GM19035 (cell line): ENCODE measurements at regions not wholly inside any gene's neighbourhood (a gene's known extent, or its start where the extent isn't known, plus 50 kb on each side); places are given as distances from the start of the nearest gene placed in this dataset.

Experiments
- ATAC-seq: cut with Tn5 transposase; IDR thresholded peaks from one replicate; pipeline ENCODE4 v1.9.1; 2021; ENCODE audit not compliant: unreplicated experiment

- ATAC-seq: no peak
Measured at GRCh38 chr9:85430659-85431338, 311.0 kb downstream of the AGTPBP1 start.

DNA sequence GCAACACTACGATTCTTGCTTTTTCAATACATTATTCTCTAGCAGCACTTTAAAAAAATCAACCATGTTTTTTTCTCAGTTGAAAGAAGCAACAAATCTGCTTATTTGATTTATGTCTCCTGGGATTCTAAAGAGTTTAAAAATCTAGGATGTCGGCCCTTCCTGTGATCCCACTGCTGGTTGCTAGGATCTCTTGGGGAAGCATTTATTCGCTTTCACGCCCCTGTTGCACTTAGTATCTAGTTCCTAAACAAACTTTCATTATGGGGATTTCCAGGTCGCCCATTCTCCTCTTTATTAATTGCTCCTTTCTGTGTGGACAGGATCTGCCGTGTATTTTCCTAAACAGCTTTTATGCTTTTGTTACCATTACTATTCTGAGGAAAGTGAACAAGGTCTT, 313.5 kb downstream of the AGTPBP1 start:
- ATAC-seq: no peak

GRCh38 chr9:85427772-85428171, 314.0 kb downstream of the AGTPBP1 start:
- ATAC-seq: no peak

DNA sequence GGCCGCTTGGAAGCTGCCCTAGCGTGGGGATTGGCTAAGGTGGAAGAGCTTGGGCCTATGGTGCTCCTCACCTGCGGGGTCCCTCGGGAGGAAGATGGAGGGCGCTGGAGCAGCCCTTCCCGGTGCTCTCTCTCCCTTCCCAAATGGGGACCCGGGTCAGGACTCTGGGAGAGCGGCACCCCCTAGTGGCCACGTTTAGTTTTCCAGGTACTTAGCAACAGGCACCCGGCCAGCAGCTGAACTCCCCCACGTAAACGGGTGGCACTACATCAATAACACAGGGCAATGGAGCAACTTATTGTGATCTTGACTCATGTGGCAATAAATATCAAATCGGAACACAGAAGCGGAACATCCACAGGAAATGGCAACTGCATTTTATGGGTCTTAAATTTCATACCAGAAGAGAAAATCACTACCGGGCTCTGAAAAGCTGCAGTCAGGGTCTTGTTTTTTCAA, 316.6 kb downstream of the AGTPBP1 start:
- no peak for ATAC-seq

GRCh38 chr9:85423422-85423821, 318.3 kb downstream of the AGTPBP1 start:
- ATAC-seq: no peak

DNA sequence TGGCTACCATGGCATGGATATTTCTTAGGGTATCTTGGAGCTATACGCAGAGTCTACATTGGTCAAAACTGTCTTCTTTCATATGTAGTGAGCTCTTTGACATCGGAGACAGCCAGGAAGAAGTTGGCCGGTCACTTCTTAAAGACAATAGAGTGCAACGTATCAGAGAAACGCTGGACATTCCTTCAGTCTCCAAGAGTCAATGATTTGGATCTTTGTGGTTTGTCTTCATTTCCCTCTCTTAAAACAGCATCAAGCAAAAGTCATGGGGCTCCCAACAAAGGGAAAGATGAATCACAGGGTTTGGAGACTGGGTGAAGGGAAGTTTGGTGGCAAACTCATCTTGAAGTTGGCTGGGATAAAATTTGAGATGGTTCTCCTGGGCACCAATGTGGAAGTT, 320.1 kb downstream of the AGTPBP1 start:
- ATAC-seq: no peak

- no peak for ATAC-seq
Measured at GRCh38 chr9:85420750-85421149, 321.0 kb downstream of the AGTPBP1 start.

DNA sequence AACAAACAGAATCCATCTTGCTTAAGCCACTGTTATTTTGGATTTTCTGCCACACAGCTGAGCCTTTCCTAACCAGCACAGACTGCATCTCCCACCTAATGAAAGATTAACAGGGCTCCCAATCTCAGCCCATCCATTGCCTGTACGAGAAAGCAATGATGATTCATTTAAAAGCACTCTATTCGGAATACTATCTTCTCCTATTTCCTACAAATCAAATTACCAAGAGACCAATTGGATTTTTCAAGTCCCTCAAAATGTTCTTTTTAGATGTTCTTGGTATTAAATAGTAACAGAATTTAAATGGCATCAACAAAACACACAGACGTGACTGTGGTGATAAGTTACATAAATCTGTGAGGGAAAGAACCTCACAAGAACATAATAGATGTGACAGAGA, 324.1 kb downstream of the AGTPBP1 start:
- no peak for ATAC-seq

DNA sequence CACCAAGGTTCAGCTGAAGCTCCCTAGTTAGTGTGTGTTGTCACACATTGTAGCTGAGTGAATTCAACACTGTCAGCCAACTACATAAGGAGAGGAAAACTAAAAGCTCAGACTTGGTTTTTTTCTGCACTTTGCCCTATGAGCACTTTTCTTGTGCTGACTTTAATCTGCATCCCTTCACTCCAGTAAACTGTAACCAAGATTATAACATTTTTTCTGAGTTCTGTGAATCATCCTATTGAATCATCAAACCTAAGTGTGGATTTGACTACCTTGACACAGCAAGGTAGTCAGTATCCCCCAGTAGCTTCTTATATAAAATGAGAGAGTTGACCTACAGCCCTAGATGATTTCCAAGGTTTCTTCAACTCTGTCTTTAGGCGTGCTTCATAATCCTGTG, 325.0 kb downstream of the AGTPBP1 start:
- ATAC-seq: no peak

DNA sequence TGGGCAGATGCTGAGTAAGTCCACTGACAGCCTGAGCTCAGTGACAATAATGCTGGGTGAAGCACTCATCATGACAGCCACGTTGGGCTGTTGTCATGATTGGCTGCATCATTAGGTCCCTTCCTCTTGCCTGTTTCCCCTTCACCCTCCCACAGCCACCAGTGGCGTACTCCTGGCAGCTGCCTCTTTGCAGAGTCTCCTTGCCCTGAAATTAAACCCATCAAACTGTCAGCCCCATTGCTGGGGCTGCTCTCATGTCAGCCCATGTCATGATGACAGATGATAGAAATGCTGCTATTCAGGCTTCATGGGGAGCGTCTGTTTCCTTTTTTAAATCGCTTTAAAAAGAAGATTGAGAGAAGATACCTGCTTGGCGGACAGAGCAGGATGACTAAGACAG, 327.4 kb downstream of the AGTPBP1 start:
- ATAC-seq: no peak

DNA sequence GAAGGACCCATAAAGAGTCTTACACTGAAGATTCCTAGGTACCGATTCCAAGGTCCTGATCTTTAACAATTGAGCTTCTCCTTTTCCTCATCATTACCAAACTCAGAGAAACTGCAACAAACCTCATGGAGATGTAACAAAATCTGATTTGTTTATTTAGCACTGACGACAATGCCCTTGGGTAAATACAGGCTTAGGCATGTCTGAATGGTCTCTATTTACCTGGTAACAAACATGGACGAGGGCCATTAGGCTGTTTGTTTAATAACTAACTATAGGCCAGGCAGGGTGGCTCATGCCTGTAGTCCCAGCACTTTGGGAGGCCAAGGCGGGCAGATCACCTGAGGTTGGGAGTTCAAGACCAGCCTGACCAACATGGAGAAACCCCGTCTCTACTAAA, 333.3 kb downstream of the AGTPBP1 start:
- ATAC-seq: no peak

DNA sequence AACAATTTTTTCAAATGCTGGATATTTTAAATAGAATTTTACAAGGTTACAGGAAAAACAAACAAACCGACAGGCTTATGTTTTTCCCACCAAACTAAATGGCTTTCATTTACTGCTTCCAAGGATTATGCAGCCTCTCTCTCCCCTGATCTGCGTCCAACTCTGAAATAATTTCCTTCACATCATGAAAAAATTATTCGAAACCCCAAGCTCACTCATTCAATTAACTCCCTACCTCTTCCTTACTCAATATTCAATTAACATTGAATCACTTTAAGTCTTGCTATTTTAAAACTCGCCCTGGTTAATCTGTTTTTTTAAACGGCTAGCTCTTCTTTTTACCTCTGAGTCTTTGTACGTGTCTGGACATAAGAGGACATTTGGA, 336.2 kb downstream of the AGTPBP1 start:
- no peak for ATAC-seq

DNA sequence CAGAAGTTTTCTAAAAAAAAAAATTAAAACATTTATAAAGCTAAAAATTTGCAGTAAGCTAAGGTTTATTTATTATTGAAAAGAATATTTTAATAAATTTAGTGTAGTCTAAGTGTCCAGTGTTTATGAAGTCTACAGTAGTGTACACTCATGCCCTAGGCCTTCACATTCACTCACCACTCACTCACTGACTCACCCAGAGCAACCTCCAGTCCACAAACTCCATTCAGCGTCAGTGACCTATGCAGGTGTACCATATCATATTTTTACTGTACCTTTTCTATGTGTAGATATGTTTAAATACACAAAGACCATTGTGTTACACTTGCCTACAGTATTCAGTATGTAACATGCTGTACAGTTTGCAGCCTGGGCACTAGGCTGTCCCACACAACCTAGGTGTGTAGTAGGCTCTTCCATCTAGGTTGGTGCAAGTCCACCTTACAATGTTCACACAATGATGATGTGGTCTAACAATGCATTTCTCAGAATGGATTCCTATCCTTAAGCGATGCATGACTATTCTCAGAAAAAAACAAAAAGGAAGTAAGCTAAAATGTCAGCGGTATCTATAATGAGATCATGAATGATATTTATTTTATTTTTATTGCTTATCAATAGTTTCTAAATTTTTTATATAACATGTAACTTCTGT, 336.7 kb downstream of the AGTPBP1 start:
- ATAC-seq: no peak

- ATAC-seq: no peak
Measured at GRCh38 chr9:85402551-85402950, 339.2 kb downstream of the AGTPBP1 start.

GRCh38 chr9:85401998-85402397, 339.8 kb downstream of the AGTPBP1 start:
- ATAC-seq: no peak

DNA sequence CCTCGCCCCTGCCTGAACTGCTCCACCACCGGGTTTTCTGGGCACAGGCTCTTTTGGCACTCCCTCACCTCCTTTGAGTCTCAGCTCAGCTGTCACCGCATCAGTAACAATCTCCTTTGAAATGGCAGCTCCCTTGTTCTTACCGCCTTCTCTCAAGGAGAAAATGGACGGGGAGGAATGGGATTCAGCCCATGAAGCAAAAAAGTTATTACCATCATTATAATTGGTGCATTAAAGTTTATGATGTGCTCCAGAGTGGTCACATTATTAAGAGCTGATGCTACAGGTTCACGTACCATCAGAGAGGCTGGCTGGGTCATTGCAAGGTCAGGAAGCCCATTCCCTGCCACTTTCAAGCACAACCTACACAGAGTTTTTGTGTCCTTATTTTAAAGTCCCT, 344.7 kb downstream of the AGTPBP1 start:
- no peak for ATAC-seq

GRCh38 chr9:85392260-85392659, 349.5 kb downstream of the AGTPBP1 start:
- no peak for ATAC-seq

- ATAC-seq: no peak
Measured at GRCh38 chr9:85377731-85378289, 363.9 kb downstream of the AGTPBP1 start.

- ATAC-seq: no peak
Measured at GRCh38 chr9:85368781-85369180, 373.0 kb downstream of the AGTPBP1 start.

DNA sequence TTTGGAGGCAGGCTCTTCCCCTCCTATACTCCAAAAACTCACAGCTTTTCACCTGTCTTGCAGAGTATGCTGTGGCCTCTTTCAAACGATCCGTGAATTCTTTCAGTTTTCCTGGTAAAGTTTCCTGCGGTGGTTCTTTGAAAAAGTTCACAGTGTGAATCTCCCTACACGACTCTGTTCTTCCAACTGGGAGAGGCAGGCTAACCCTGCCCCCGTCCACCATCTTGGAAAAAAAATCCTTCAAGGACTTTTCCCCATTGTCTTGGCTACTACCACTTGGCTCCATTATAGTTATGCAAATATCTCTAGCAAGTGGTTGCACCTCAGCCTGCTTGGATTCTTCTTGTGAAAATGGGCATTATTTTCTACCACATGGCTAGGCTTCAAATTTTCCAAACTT, 382.6 kb downstream of the AGTPBP1 start:
- ATAC-seq: no peak

- ATAC-seq: no peak
Measured at GRCh38 chr9:85349046-85349445, 392.7 kb downstream of the AGTPBP1 start.

- no peak for ATAC-seq
Measured at GRCh38 chr9:85347541-85347940, 394.2 kb downstream of the AGTPBP1 start.

GRCh38 chr9:85344901-85345300, 396.9 kb downstream of the AGTPBP1 start:
- ATAC-seq: no peak
